A549 (cell line): ENCODE measurements at regions not wholly inside any gene's neighbourhood (a gene's known extent, or its start where the extent isn't known, plus 50 kb on each side); places are given as distances from the start of the nearest gene placed in this dataset.

Experiments
- ATAC-seq, 2 experiments: fragments of 200-7000 bp in 1 of 2; fragments of >200 bp in 1 of 2; cut with Nextera tagmentation in 1 of 2; cut with Tn5 transposase in 1 of 2; 3 replicates each; pipeline versions ENCODE4 v1.8.0 to v1.9.1; 2018 to 2020; ENCODE audit warnings: mild to moderate bottlenecking in 1 of 2, moderate library complexity in 1 of 2
- CTCF ChIA-PET: fragments of 300-600 bp; sonication (Branson Sonifier 250); formaldehyde crosslinking; extraction: SDS; loops from one replicate; lab custom pipeline; 2021; ENCODE audit warnings: antibody characterized with exemption, inconsistent platforms; lab: Yijun Ruan, JAX
- POLR2A ChIA-PET: fragments of 350-600 bp; formaldehyde crosslinking; extraction: SDS; loops from one replicate; lab custom pipeline; 2021; ENCODE audit warnings: antibody characterized with exemption, inconsistent platforms; lab: Yijun Ruan, JAX
- DNase-seq, 2 experiments: peaks; one replicate each; pipeline versions ENCODE4 v3.0.0 to v3.0.0-alpha.2; 2011 to 2016; ENCODE audit warnings: low read depth in 1 of 2, low spot score in 1 of 2
- FAIRE-seq: peaks from 2 replicates; lab custom pipeline; 2011; peaks lifted over from hg19 to GRCh38; lab: Jason Lieb, UNC
- H3K27ac ChIP-seq, 2 experiments: fragments of >200 bp; sonication (Bioruptor Twin); formaldehyde crosslinking; 3 replicates each; pipeline ENCODE4 v1.5.1; 2016 to 2017
- H3K4me1 ChIP-seq: fragments of >200 bp; sonication (Bioruptor Twin); formaldehyde crosslinking; 3 replicates; pipeline ENCODE4 v1.6.1; 2016
- H3K4me2 ChIP-seq: fragments of >200 bp; sonication (Bioruptor Twin); formaldehyde crosslinking; 3 replicates; pipeline ENCODE4 v1.6.1; 2016
- H3K4me3 ChIP-seq: fragments of >200 bp; sonication (Bioruptor Twin); formaldehyde crosslinking; 3 replicates; pipeline ENCODE4 v1.5.1; 2016
- H3K9me3 ChIP-seq: fragments of >200 bp; sonication (Bioruptor Twin); formaldehyde crosslinking; 3 replicates; pipeline ENCODE4 v1.6.1; 2016
- ATOH8 ChIP-seq: fragments of 250-450 bp; sonication (Bioruptor Pico); IDR thresholded peaks from 2 replicates; pipeline ENCODE4 v1.5.0; 2020; ENCODE audit warnings: low read depth, mild to moderate bottlenecking, moderate library complexity
- CTCF ChIP-seq: fragments of >200 bp; sonication (Bioruptor Twin); formaldehyde crosslinking; IDR thresholded peaks from 3 replicates; pipeline ENCODE4 v1.5.1; 2016
- E2F6 ChIP-seq: IDR thresholded peaks from 2 replicates; pipeline ENCODE4 v1.6.1; 2012; ENCODE audit warnings: low read depth, borderline replicate concordance
- EHMT2 ChIP-seq: fragments of 200-600 bp; sonication (generic); IDR thresholded peaks from 2 replicates; pipeline ENCODE4 v1.6.1; 2016; ENCODE audit warnings: antibody characterized with exemption, low read depth, mild to moderate bottlenecking, moderate library complexity
- EP300 ChIP-seq, 2 experiments: fragments of >200 bp; sonication (Bioruptor Twin); formaldehyde crosslinking; IDR thresholded peaks; 2 replicates in 1 of 2; 3 replicates in 1 of 2; pipeline ENCODE4 v1.6.1; 2016 to 2017
- HMGXB4 ChIP-seq: fragments of 250-450 bp; sonication (Bioruptor Pico); IDR thresholded peaks from 2 replicates; pipeline ENCODE4 v1.5.0; 2021; ENCODE audit warnings: mild to moderate bottlenecking, moderate library complexity, borderline replicate concordance
- JUNB ChIP-seq: fragments of >200 bp; sonication (Bioruptor Twin); formaldehyde crosslinking; IDR thresholded peaks from 2 replicates; pipeline ENCODE4 v1.6.1; 2016
- KDM5A ChIP-seq: fragments of 200-600 bp; sonication (generic); IDR thresholded peaks from 2 replicates; pipeline ENCODE4 v1.6.1; 2016; ENCODE audit warnings: antibody characterized with exemption, mild to moderate bottlenecking
- NFE2L2 ChIP-seq: fragments of 150-350 bp; conservative IDR thresholded peaks from 2 replicates; pipeline ENCODE4 v1.6.1; 2014; ENCODE audit warnings: low read length
- PBX3 ChIP-seq: IDR thresholded peaks from 2 replicates; pipeline ENCODE4 v1.6.1; 2012
- PHF8 ChIP-seq: fragments of 200-600 bp; sonication (generic); IDR thresholded peaks from 2 replicates; pipeline ENCODE4 v1.6.1; 2016; ENCODE audit warnings: low read depth, mild to moderate bottlenecking, antibody characterized with exemption, moderate library complexity, borderline replicate concordance
- POLR2A ChIP-seq: IDR thresholded peaks from 2 replicates; pipeline ENCODE4 v1.6.1; 2012; ENCODE audit warnings: mild to moderate bottlenecking, low read length
- RARB ChIP-seq: fragments of 250-450 bp; sonication (Bioruptor Pico); IDR thresholded peaks from 2 replicates; pipeline ENCODE4 v1.8.0; 2021; ENCODE audit warnings: mild to moderate bottlenecking, moderate library complexity
- REST ChIP-seq: fragments of 200-600 bp; sonication (generic); IDR thresholded peaks from 2 replicates; pipeline ENCODE4 v1.6.1; 2016; ENCODE audit warnings: antibody characterized with exemption, mild to moderate bottlenecking, moderate library complexity
- RFX5 ChIP-seq: fragments of 450-650 bp; IDR thresholded peaks from 2 replicates; pipeline ENCODE4 v1.7.1; 2014; ENCODE audit warnings: antibody characterized with exemption, mild to moderate bottlenecking, moderate library complexity
- SMC3 ChIP-seq: fragments of >200 bp; sonication (Bioruptor Twin); formaldehyde crosslinking; IDR thresholded peaks from 3 replicates; pipeline ENCODE4 v1.6.1; 2018; ENCODE audit warnings: inconsistent platforms
- ZFP36 ChIP-seq: fragments of 450-650 bp; IDR thresholded peaks from 2 replicates; pipeline ENCODE4 v1.6.1; 2014; ENCODE audit warnings: borderline replicate concordance; ENCODE audit not compliant: partially characterized antibody
- whole genome bisulfite sequencing: methylation state at CpG from one replicate; pipeline ENCODE4 v1.1.6; 2017; ENCODE audit errors: missing lambda C conversion rate; 5-methylcytosine and 5-hydroxymethylcytosine counted together

GRCh38 chr16:74123195-74123594 is 173.4 kb upstream of the PSMD7 start:
- no peak overlapping the region for H3K4me2 ChIP-seq
- H3K9me3 ChIP-seq = no peaks in the 10 kb centered on the region; the same call in 2 of the 3 replicates
- 14% methylated on average over 4 of the region's 4 CpGs for WGBS
- TF ChIP-seq RARB (CRISPR knock-in tag) (no peak), SMC3 (no peak), PBX3 (no peak), NFE2L2 (no peak), KDM5A (no peak), E2F6 (no peak), EP300 (IDR thresholded peaks at IDR 0.05) (no peak), ATOH8 (CRISPR knock-in tag) (no peak), ZFP36 (no peak), RFX5 (no peak), REST (no peak), POLR2A (no peak)
- ChIA-PET POLR2A (no interaction called here), CTCF (no interaction called here)
- no peak overlapping the region for H3K27ac ChIP-seq
- DNase-seq (no peak), ATAC-seq (no peak), FAIRE-seq (no peak)
- no peaks in the 10 kb centered on the region for H3K4me1 ChIP-seq
- H3K4me3 ChIP-seq = no peak overlapping the region

GRCh38 chr16:74117798-74118197 is 178.8 kb upstream of the PSMD7 start:
- POLR2A ChIA-PET = no interaction called here
- no peak for FAIRE-seq
- H3K4me3 ChIP-seq = no peak overlapping the region
- WGBS = 35% methylated on average over 4 of the region's 4 CpGs
- no peaks in the 10 kb centered on the region for H3K4me1 ChIP-seq
- no peaks in the 10 kb centered on the region for H3K9me3 ChIP-seq
- TF ChIP-seq HMGXB4 (no peak), JUNB (no peak)
- TF ChIP-seq, all 56 proteins: peak for 0
- CTCF ChIA-PET = no interaction called here
- ATAC-seq (no peak; a peak in 1 of 6 replicates), DNase-seq (no peak)
- H3K4me2 ChIP-seq = no peak overlapping the region
- H3K27ac ChIP-seq = no peak overlapping the region

- Histone ChIP-seq H3K4me2 (no peak overlapping the region), H3K4me3 (no peak overlapping the region), H3K4me1 (no peaks in the 10 kb centered on the region), H3K9me3 (no peaks in the 10 kb centered on the region), H3K27ac (no peak overlapping the region)
- ChIA-PET POLR2A (no interaction called here), CTCF (no interaction called here)
- FAIRE-seq = no peak
- DNase-seq = no peak
- WGBS = 73% methylated on average over 8 of the region's 8 CpGs
- ATAC-seq = no peak
- TF ChIP-seq PHF8 (no peak), EHMT2 (no peak), ATOH8 (CRISPR knock-in tag) (no peak), RARB (CRISPR knock-in tag) (no peak), CTCF (no peak), REST (no peak)
These were observed 183.1 kb upstream of the PSMD7 start for GRCh38 chr16:74113545-74113944.
